HuH-7 (cell line): ENCODE measurements at regions not wholly inside any gene's neighbourhood (a gene's known extent, or its start where the extent isn't known, plus 50 kb on each side); places are given as distances from the start of the nearest gene placed in this dataset.

Experiments
- DNase-seq: peaks from one replicate; pipeline ENCODE4 v3.0.0; 2011; ENCODE audit warnings: low spot score

DNA sequence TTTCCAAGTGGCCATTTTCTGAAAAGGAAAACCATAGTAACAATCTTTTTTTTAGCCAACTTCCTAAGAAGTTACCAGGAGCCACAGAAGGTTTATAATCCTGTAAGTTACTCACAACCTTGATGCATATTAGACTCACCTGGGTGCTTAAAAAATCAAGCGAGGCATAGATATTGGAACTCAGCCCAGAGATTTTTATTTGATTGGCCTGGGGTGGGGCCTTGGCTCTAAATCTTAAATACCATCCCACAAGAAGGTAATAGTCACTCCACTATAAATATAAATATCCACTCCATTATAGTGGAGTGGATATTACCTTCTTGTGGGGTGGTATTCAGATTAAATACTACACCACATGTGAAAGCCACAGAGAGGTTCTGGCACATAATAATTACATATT, 429.6 kb downstream of the RFC3 start:
- DNase-seq: no peak

- no peak for DNase-seq
Observed at GRCh38 chr13:34249546-34250039, 431.6 kb downstream of the RFC3 start.

DNA sequence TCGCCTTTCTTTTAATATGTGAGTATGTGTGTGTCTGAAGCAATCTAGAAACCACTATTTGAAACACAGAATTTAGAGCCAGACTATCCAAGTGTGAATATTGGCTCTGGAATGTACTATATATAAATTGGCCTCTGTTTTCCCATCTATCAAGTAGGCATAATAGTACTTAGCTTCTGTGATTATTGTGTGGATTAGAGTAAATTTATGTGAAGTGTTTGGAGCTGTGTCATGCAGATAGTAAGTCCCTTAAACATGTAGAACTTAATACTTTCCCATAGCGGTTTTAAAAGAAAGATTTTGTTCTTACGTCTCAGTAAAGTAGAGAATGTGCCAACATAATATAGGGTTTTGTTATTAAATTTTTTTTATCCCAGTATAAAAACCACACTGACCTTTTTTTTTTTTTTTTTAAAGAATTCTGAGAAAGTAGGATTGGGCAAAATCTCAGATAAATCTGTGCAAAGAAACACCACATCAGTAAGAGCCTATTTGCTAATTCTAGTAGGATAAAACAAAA, 432.3 kb downstream of the RFC3 start:
- no peak for DNase-seq

DNA sequence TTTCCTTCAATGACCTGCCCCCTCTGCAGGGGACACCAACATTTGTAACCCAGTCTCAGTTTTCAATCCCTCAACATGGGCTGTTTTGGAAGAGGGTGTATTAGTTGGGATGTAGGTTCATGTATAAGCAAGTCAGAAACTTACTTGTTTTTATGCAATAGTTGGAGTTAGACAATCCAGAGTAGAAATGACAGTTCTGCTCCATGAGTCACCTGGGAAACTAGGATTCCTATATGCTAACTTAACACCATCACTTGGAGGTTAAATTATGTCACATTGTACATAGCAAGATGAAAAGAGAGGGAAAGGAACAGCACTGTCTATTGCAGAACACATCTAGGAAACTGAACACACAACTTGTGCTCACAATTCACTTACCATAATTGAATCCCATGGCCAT, 436.4 kb downstream of the RFC3 start:
- no peak for DNase-seq

- DNase-seq: no peak
Observed at GRCh38 chr13:34255711-34256110, 437.8 kb downstream of the RFC3 start.

DNA sequence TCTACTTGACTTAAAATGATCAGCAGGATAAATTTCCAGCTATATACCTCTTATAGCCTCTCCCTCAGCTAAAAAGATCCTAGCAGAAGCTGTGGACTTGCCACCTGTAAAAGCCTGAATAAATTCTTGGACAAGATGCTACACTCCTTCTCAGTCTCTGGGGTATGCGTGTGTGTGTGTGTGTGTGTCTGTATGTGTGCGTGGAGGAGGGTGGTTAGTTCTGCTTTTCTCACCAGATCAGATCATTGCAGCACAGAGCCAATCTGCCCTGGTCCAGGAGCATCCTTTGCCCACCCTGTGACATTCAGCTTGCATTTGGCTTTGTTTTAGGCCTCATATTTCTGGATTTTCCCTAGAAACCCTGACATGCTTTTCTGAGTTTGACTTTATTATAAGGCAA, 438.3 kb downstream of the RFC3 start:
- DNase-seq: no peak

DNA sequence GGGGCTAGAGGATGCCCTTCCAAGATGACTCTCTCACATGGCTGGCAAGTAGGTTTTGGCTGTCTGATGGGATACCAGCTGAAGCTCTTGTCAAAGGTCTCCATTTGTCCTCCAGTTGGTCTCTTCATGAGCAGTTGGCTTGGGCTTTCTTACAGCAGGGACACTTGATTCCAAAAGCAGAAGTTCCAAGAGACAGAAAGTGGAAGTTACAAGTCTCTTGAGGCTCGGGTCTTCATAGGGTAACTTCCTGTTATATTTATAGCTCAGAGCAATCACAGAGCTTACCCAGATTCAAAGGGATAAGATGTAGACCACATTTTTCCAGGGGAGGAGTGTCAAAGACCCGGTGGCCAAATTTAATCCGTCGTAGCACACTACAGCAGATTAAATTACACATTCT, 440.0 kb downstream of the RFC3 start:
- DNase-seq: no peak

GRCh38 chr13:34258646-34259386, 440.9 kb downstream of the RFC3 start:
- DNase-seq: no peak

DNA sequence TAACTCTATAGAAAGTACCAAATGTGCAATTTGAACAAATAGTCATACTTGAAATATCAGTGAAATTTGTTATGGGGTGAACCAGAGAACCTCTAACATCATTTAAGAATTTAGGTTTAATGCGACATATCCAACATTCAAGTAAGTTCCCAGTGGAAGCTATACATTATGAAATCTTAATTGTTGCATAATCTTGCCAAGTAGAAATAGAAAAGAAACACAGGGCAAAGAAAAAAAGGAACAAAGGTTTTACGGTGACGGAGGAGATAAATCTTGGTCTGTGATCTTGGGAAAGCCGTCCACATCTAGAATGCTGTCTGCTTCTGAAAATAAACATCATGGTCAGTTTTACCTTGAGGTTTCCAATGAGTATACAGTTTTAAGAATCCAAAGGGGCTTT, 445.7 kb downstream of the RFC3 start:
- DNase-seq: no peak

- DNase-seq: no peak
Observed at GRCh38 chr13:34265046-34265679, 447.2 kb downstream of the RFC3 start.

DNA sequence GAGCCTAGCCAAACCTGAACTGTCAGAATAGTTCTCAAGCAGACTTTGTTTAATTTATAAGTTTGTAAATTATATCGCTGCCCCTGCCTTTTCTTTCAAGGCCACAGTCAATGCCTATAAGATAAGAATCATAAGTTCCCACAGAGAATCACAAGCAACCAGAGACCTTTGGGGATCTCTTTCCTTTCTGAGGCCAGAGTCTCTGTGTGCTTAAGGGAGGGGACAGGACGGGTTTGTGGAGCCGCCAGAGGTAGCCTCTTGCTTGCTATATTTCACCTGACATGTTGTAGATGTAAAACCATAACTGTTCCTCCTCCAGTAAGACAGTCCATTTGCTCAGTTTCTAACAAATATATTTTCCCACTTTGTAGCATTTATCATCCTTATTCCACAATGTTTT, 458.8 kb downstream of the RFC3 start:
- DNase-seq: no peak

GRCh38 chr13:34277936-34278335, 460.0 kb downstream of the RFC3 start:
- no peak for DNase-seq

- DNase-seq: no peak
Observed at GRCh38 chr13:34278780-34279179, 460.8 kb downstream of the RFC3 start.

GRCh38 chr13:34290661-34291060, 472.7 kb downstream of the RFC3 start:
- no peak for DNase-seq

GRCh38 chr13:34294483-34295129, 476.7 kb downstream of the RFC3 start:
- peak; percentile 1 for DNase-seq

GRCh38 chr13:34300559-34300958, 482.6 kb downstream of the RFC3 start:
- peak; percentile 18 for DNase-seq

DNA sequence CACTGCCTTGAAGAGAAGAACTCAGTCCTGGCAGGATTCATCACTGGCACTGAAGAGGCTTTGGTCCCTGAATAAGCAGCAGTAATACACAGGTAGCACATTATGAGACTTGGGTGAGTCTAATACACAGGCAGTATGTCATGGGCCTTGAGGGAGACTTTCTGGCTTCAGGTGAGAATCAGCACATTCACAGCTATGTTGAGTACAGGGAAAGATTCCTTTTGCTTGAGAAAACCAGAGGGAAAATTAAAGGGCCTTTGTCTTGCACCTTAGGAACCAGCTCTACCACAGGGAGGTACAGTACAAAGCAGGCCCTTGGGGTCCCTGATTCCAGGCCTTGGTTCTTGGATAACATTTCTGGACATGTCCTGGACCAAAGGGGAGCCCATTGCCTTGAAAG, 484.6 kb downstream of the RFC3 start:
- DNase-seq: no peak

GRCh38 chr13:34303346-34303745, 485.4 kb downstream of the RFC3 start:
- DNase-seq: no peak

- DNase-seq: no peak
Observed at GRCh38 chr13:34307607-34308006, 489.7 kb downstream of the RFC3 start.

DNA sequence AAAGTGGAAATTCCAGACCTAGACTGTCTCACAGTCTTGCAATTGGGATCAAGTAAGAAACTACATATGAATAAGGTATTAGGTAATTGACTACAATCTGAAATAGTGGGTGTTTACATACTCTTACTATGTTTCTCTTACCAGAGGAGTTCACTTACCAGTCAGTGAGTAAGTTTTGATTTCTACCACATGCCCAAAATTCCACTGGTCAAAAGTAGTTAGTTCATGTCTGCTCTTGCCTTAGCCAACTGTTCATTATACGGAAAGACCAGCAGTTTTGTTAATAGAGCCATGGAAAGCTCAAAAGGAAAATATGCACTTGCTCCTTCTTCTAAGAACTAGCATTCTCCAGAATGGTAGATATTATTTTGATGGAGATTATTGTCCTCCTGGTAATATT, 490.8 kb downstream of the RFC3 start:
- DNase-seq: no peak

DNA sequence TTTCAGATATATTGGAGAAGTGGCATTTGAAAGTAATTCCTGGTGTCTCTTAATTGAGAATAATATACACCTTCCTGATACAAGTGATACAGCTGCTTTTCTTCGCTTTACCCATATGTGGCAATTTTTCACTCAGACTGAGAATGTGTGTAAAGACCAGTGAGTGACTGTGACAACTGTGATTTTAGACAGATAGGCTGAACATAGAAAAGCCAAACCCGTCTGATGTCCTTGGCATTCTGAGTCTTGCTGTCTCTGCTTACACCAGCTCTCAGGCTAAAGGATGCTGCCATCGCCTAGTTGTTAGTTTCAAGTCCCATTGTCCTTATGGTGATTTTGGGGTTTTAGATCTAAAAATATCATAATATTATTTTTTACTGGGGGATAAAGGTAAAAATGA, 492.6 kb downstream of the RFC3 start:
- DNase-seq: no peak

DNA sequence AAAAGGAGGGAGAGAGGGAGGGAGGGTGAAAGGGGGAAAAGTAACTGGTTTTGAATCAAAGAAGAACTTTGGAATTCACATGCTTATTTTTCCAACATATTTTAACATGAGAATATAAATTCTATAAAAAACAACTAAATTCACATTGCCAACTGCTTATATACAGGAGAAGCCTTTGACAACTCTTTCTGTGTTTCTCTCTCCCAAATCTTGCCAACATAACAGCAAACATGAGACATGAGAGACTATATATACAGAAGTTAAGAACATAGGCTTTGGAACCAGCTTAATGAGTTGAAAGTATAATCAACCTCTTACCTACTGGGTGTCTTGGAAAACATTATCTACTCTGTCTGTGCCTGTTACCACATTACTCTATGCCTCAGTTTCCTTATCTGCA, 493.3 kb downstream of the RFC3 start:
- no peak for DNase-seq

- DNase-seq: no peak
Observed at GRCh38 chr13:34312578-34312977, 494.6 kb downstream of the RFC3 start.
